ENCODE measurements at regions not wholly inside any gene's neighbourhood (a gene's known extent, or its start where the extent isn't known, plus 50 kb on each side); places are given as distances from the start of the nearest gene placed in this dataset.

DNA sequence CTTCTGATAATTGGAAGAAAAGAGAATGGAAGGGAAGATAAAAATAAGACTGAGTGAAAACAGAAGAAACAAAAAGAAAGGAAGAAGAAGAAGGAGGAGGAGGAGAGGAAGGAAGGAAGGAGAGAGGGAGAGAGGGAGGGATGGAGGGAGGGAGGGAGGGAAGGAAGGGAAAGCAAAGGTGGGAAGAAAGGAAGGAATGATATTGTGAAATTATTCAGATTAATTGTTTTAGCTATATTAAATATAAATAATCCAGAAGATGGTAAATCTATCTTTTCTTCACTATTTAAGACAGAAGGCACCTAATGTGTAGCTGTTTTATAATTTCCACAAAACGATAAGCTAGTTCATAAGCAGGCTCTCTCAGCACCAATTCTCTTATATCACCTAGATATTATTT lies 191.3 kb upstream of the LRRC7 start:
- FAIRE-seq (no peak), DNase-seq (ENCODE audit: insufficient read length, low spot score) (no peak)
- TF ChIP-seq, protein P1, sequence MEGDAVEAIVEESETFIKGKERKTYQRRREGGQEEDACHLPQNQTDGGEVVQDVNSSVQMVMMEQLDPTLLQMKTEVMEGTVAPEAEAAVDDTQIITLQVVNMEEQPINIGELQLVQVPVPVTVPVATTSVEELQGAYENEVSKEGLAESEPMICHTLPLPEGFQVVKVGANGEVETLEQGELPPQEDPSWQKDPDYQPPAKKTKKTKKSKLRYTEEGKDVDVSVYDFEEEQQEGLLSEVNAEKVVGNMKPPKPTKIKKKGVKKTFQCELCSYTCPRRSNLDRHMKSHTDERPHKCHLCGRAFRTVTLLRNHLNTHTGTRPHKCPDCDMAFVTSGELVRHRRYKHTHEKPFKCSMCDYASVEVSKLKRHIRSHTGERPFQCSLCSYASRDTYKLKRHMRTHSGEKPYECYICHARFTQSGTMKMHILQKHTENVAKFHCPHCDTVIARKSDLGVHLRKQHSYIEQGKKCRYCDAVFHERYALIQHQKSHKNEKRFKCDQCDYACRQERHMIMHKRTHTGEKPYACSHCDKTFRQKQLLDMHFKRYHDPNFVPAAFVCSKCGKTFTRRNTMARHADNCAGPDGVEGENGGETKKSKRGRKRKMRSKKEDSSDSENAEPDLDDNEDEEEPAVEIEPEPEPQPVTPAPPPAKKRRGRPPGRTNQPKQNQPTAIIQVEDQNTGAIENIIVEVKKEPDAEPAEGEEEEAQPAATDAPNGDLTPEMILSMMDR (IDR thresholded peaks at IDR 0.05; ENCODE audit: insufficient read depth, missing control alignments): no peak

DNA sequence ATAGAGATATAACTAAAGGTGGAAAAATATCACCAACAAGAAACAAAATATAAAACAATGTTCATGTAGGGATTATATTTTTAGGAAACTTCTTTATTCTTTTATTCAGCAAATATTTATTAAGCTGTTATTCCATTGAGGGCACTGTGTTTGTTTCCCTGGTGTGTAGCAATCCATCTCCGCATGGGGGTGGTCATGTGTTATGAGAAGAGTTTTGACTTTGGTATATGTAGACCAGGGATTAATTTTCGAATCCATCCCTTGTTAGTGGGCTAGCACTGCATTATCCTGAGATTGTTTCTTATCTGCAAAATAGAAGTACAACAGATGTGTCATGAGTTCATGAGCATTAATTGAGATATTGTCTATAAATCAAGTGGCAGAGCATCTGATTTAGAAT lies 190.2 kb upstream of the LRRC7 start:
- FAIRE-seq: no peak
- TF ChIP-seq, protein P1 (IDR thresholded peaks at IDR 0.05; ENCODE audit: insufficient read depth, missing control alignments): no peak
- DNase-seq (ENCODE audit: insufficient read length, low spot score): no peak

DNA sequence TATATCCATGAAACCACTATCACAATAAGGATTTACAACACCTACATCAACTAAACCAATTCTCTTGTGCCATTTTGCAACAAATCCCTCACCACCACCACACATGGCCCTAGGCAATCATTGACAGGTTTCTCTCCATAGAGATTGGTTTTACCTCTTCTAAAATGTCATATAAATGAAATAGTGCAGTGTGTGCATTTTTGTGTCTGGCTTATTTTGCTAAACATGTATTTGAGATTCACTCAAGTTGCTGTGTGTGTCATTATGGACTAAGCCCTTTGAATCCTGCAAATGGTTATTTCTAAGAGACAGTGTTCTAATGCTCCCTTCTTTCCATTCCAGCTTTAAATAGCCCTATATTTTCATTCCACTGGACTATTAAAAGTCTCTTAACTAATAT lies 179.7 kb upstream of the LRRC7 start:
- FAIRE-seq (no peak), DNase-seq (ENCODE audit: insufficient read length, low spot score) (no peak)
- TF ChIP-seq, protein P1 (IDR thresholded peaks at IDR 0.05; ENCODE audit: insufficient read depth, missing control alignments): no peak

DNA sequence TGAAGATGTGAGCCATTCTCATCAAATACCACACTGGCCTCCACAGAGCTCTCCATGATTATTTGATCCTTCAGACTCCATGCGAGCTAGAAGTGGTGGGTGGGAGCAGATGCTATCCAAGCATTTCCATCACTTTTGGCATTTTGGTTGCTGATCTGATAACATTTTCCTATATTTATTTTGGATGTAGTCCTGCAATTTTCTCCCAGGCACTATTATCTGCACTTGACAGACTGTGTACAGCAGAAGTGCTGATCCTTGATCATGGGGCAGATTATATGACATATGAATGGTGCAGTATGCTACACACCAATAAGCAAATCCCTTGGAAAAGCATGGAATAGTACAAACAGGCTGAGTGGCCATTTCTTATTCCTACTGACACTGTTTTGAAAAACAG lies 167.6 kb upstream of the LRRC7 start:
- FAIRE-seq (no peak), DNase-seq (ENCODE audit: insufficient read length, low spot score) (no peak)
- TF ChIP-seq, protein P1 (IDR thresholded peaks at IDR 0.05; ENCODE audit: insufficient read depth, missing control alignments): no peak

DNA sequence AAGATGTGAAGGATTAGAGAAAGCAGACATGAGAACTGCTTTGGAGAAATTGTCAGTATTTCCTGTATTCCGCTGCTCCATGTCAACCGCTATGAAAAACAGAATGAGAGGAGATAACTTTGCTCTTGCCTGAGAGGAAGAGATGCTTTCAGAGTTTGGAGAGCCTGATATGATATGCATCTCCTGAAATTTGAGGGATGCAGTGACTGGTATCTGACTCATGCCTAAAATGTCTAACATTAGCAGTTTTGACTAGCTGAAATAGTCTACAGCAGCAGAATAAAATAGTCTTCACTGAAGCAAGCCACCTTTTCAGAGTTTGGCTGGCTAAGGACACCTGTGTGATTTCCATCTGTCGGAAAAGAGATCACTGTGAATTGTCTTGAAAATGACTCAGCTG lies 165.8 kb upstream of the LRRC7 start:
- no peak for FAIRE-seq
- DNase-seq (ENCODE audit: insufficient read length, low spot score): no peak
- TF ChIP-seq, protein P1 (IDR thresholded peaks at IDR 0.05; ENCODE audit: insufficient read depth, missing control alignments): no peak

DNA sequence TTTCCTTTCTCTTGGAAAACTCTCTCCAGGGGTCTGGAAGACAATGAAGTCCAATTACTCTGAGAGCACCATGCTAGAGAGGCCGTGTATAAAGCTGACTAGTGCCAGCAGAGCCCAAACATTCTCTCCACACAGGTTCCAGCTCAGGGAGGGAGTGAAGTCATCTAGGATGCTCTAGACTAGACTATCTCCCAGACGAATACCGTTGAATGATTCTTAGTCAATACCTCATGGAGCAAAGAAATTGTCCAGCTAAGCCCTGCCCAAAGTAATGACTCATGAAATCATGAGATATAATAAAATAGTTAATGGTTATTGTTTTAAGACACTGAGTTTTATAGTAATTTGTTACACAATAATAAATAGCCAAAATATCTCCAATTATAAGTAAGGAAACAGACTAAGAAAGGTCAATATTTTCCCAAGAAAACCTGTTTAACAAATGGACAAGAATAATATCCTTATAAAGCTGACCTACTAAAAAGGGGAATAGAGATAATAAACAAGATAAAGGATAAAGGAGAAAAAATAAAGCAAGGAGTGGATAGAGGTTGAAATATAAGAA lies 163.9 kb upstream of the LRRC7 start:
- FAIRE-seq (no peak), DNase-seq (ENCODE audit: insufficient read length, low spot score) (no peak)
- TF ChIP-seq, protein P1 (IDR thresholded peaks at IDR 0.05; ENCODE audit: insufficient read depth, missing control alignments): no peak

DNA sequence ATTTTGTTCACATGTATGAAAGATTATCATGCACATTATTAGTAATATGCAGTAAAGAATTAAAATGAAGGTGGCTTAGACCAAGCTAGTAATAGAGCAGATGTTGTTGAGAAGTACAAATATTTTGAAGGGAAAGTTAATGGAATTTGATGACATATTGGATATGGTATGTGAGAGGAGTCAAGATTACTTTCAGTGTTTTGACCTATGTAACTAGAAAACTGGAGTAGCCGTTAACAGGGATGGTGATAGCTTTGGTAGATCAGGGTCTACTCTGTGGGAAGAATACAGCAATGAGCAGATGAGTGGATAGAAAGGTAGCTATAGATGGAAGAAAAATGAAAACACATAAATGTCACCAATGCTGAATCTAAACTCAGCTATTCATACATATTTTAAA lies 163.2 kb upstream of the LRRC7 start:
- DNase-seq (ENCODE audit: insufficient read length, low spot score) (no peak), FAIRE-seq (no peak)
- TF ChIP-seq, protein P1 (IDR thresholded peaks at IDR 0.05; ENCODE audit: insufficient read depth, missing control alignments): no peak

All from D721Med (cell line).